SHP77 (cell line): ENCODE measurements at regions not wholly inside any gene's neighbourhood (a gene's known extent, or its start where the extent isn't known, plus 50 kb on each side); places are given as distances from the start of the nearest gene placed in this dataset.
"Not testable (repeated sequence)": the region's sequence is repeated elsewhere in the genome, so short reads cannot be mapped to it uniquely, and the experiment has no call there.

Source experiments
- DNase-seq, 2 experiments: peaks; one replicate each; lab custom pipeline; 2025; lab: John Stamatoyannopoulos, UW

GRCh38 chr1:58251430-58252073, 295.0 kb downstream of the OMA1 start:
- no peak for DNase-seq

- no peak for DNase-seq
Observed at GRCh38 chr1:58250587-58250948, 296.0 kb downstream of the OMA1 start.

GRCh38 chr1:58249737-58250586, 296.6 kb downstream of the OMA1 start:
- DNase-seq: no peak

GRCh38 chr1:58249388-58249736, 297.2 kb downstream of the OMA1 start:
- no peak for DNase-seq

GRCh38 chr1:58248791-58249190, 297.7 kb downstream of the OMA1 start:
- no peak for DNase-seq

- no peak for DNase-seq
Observed at GRCh38 chr1:58248072-58248471, 298.5 kb downstream of the OMA1 start.

- no peak for DNase-seq
Observed at GRCh38 chr1:58246549-58246948, 300.0 kb downstream of the OMA1 start.

- no peak for DNase-seq
Observed at GRCh38 chr1:58244872-58245271, 301.7 kb downstream of the OMA1 start.

- no peak for DNase-seq
Observed at GRCh38 chr1:58238846-58239245, 307.7 kb downstream of the OMA1 start.

GRCh38 chr1:58233729-58234128, 312.8 kb downstream of the OMA1 start:
- DNase-seq: no peak

- no peak for DNase-seq
Observed at GRCh38 chr1:58231204-58231603, 315.3 kb downstream of the OMA1 start.

GRCh38 chr1:58227604-58228003, 318.9 kb downstream of the OMA1 start:
- no peak for DNase-seq

- no peak for DNase-seq
Observed at GRCh38 chr1:58223522-58223921, 323.0 kb downstream of the OMA1 start.

GRCh38 chr1:58220836-58221472, 325.6 kb downstream of the OMA1 start:
- no peak for DNase-seq

GRCh38 chr1:58216169-58216568, 330.4 kb downstream of the OMA1 start:
- not testable (repeated sequence) for DNase-seq

GRCh38 chr1:58214674-58215073, 331.9 kb downstream of the OMA1 start:
- DNase-seq: no peak

GRCh38 chr1:58211869-58212268, 334.7 kb downstream of the OMA1 start:
- DNase-seq: no peak

- no peak for DNase-seq
Observed at GRCh38 chr1:58209575-58209974, 337.0 kb downstream of the OMA1 start.

- DNase-seq: no peak
Observed at GRCh38 chr1:58206749-58207148, 339.8 kb downstream of the OMA1 start.

GRCh38 chr1:58204284-58204683, 342.2 kb downstream of the OMA1 start:
- no peak for DNase-seq

- no peak for DNase-seq
Observed at GRCh38 chr1:58201492-58202106, 344.9 kb downstream of the OMA1 start.

GRCh38 chr1:58200437-58200836, 346.1 kb downstream of the OMA1 start:
- DNase-seq: no peak

- no peak for DNase-seq
Observed at GRCh38 chr1:58197811-58198210, 348.7 kb downstream of the OMA1 start.
